PC-3 (cell line): ENCODE measurements at regions not wholly inside any gene's neighbourhood (a gene's known extent, or its start where the extent isn't known, plus 50 kb on each side); places are given as distances from the start of the nearest gene placed in this dataset.

Source experiments
- ATAC-seq: fragments of 200-7000 bp; cut with Tn5 transposase; 2 replicates; pipeline ENCODE4 v1.9.1; 2020; ENCODE audit warnings: mild to moderate bottlenecking, moderate library complexity
- BruUV-seq: library from RNA; stranded (reverse); fragments of 400-500 nt; replicated peaks from 2 replicates; lab custom pipeline; 2021; lab: Mats Ljungman, UMichigan
- CTCF ChIA-PET: fragments of 300-600 bp; sonication (Branson Sonifier 250); formaldehyde crosslinking; loops from one replicate; lab custom pipeline; 2022; ENCODE audit warnings: antibody characterized with exemption; lab: Charles Lee
- POLR2A ChIA-PET: fragments of 300-600 bp; sonication (Branson Sonifier 250); formaldehyde crosslinking; loops from one replicate; lab custom pipeline; 2022; ENCODE audit warnings: antibody characterized with exemption; ENCODE audit not compliant: unreplicated experiment; lab: Charles Lee
- DNase-seq: peaks from one replicate; pipeline ENCODE4 v3.0.0-alpha.2; 2015
- H2AFZ ChIP-seq: fragments of 300-600 bp; sonication (generic); 2 replicates; pipeline ENCODE4 v1.6.0; 2016; ENCODE audit warnings: antibody characterized with exemption, low read length
- H3F3A ChIP-seq: fragments of 300-600 bp; sonication (generic); one replicate; pipeline ENCODE4 v1.6.0; 2017; ENCODE audit warnings: antibody characterized with exemption, low read length, control low read depth, mild to moderate bottlenecking; ENCODE audit not compliant: unreplicated experiment
- H3K27ac ChIP-seq: fragments of 300-600 bp; sonication (generic); 2 replicates; pipeline ENCODE4 v1.5.1; 2016; ENCODE audit warnings: mild to moderate bottlenecking, low read length
- H3K27me3 ChIP-seq: fragments of 300-600 bp; sonication (generic); 2 replicates; pipeline ENCODE4 v1.6.1; 2016; ENCODE audit warnings: low read length, mixed read lengths
- H3K36me3 ChIP-seq: fragments of 300-600 bp; sonication (generic); 2 replicates; pipeline ENCODE4 v1.6.1; 2016; ENCODE audit warnings: low read depth, mixed run types, low read length, mixed read lengths
- H3K4me1 ChIP-seq: fragments of 300-600 bp; sonication (generic); 2 replicates; pipeline ENCODE4 v1.5.1; 2016; ENCODE audit warnings: low read length; ENCODE audit not compliant: insufficient read depth
- H3K4me2 ChIP-seq: fragments of 300-600 bp; sonication (generic); 2 replicates; pipeline ENCODE4 v1.6.0; 2016; ENCODE audit warnings: low read length
- H3K4me3 ChIP-seq: fragments of 300-600 bp; sonication (generic); 2 replicates; pipeline ENCODE4 v1.5.1; 2016; ENCODE audit warnings: mild to moderate bottlenecking, low read length, mixed read lengths
- H3K79me2 ChIP-seq: fragments of 300-600 bp; sonication (generic); 2 replicates; pipeline ENCODE4 v1.6.1; 2017; ENCODE audit warnings: low read length, mixed read lengths
- H3K9ac ChIP-seq: fragments of 300-600 bp; sonication (generic); 2 replicates; pipeline ENCODE4 v1.6.0; 2016; ENCODE audit warnings: mild to moderate bottlenecking, low read length
- H3K9me2 ChIP-seq: fragments of 300-600 bp; sonication (generic); replicated peaks from 2 replicates; pipeline ENCODE4 v1.6.1; 2016; ENCODE audit warnings: mixed run types, low read length, mixed read lengths
- H3K9me3 ChIP-seq: fragments of 300-600 bp; sonication (generic); 2 replicates; pipeline ENCODE4 v1.6.1; 2016; ENCODE audit warnings: low read length, mixed read lengths
- H4K20me1 ChIP-seq: fragments of 300-600 bp; sonication (generic); 2 replicates; pipeline ENCODE4 v1.6.1; 2016; ENCODE audit warnings: low read length, mixed read lengths
- CTCF ChIP-seq: fragments of 300-600 bp; sonication (generic); conservative IDR thresholded peaks from 2 replicates; pipeline ENCODE4 v1.5.1; 2017; ENCODE audit warnings: antibody characterized with exemption, low read depth, mild to moderate bottlenecking, low read length
- EZH2 ChIP-seq: fragments of 300-600 bp; sonication (generic); IDR thresholded peaks from one replicate; pipeline ENCODE4 v1.6.1; 2017; ENCODE audit warnings: antibody characterized with exemption, mild to moderate bottlenecking, low read length; ENCODE audit not compliant: unreplicated experiment
- EZH2phosphoT487 ChIP-seq: fragments of 300-600 bp; sonication (generic); IDR thresholded peaks from 2 replicates; pipeline ENCODE4 v1.6.1; 2018; ENCODE audit warnings: mild to moderate bottlenecking, antibody characterized with exemption, low read length, borderline replicate concordance
- intact Hi-C: fragments of 100-400 bp; cut with micrococcal nuclease; formaldehyde crosslinking; loops from 2 replicates; pipeline ENCODE4 v1.9.0; 2023

GRCh38 chr11:116255321-116255953, 517.4 kb downstream of the BUD13 start:
- Histone ChIP-seq H4K20me1 (no peaks in the 10 kb centered on the region), H3K4me2 (no peak overlapping the region), H3K9ac (no peak overlapping the region), H3K79me2 (no peaks in the 10 kb centered on the region), H3K36me3 (no peaks in the 10 kb centered on the region), H3F3A (no peaks in the 10 kb centered on the region), H3K27me3 (no peaks in the 10 kb centered on the region), H2AFZ (no peak overlapping the region), H3K4me1 (no peaks in the 10 kb centered on the region), H3K27ac (no peak overlapping the region), H3K9me3 (no peaks in the 10 kb centered on the region), H3K9me2 (no peaks in the 10 kb centered on the region), H3K4me3 (no peak overlapping the region)
- DNase-seq (no peak), ATAC-seq (no peak)
- intact Hi-C loops: no loop called here
- POLR2A ChIA-PET: no interaction called here
- CTCF ChIA-PET: no interaction called here
- no peak for TF ChIP-seq CTCF
- BruUV-seq: no TSS peak

GRCh38 chr11:116250155-116250554, 522.6 kb downstream of the BUD13 start:
- ChIA-PET CTCF (no interaction called here), POLR2A (no interaction called here)
- H3F3A ChIP-seq: no peaks in the 10 kb centered on the region
- ATAC-seq: no peak
- BruUV-seq: no TSS peak
- no peaks in the 10 kb centered on the region for H3K9me3 ChIP-seq
- H3K9ac ChIP-seq: no peak overlapping the region
- no peaks in the 10 kb centered on the region for H3K9me2 ChIP-seq
- H3K79me2 ChIP-seq: no peaks in the 10 kb centered on the region
- no peaks in the 10 kb centered on the region for H3K4me1 ChIP-seq
- TF ChIP-seq EZH2phosphoT487: no peak
- TF ChIP-seq CTCF: no peak
- TF ChIP-seq EZH2: no peak
- DNase-seq: no peak
- no peak overlapping the region for H2AFZ ChIP-seq
- no peak overlapping the region for H3K27ac ChIP-seq
- intact Hi-C loops: no loop called here
- no peaks in the 10 kb centered on the region for H3K36me3 ChIP-seq
- no peaks in the 10 kb centered on the region for H3K27me3 ChIP-seq
- no peak overlapping the region for H3K4me2 ChIP-seq
- no peak overlapping the region for H3K4me3 ChIP-seq
- H4K20me1 ChIP-seq: no peaks in the 10 kb centered on the region

- no TSS peak for BruUV-seq
- CTCF ChIA-PET: no interaction called here
- no peak for ATAC-seq
Measured at GRCh38 chr11:116249561-116249960, 523.2 kb downstream of the BUD13 start.

More at GRCh38 chr11:116249561-116249960, 523.2 kb downstream of the BUD13 start:
- Histone ChIP-seq H2AFZ (no peak overlapping the region), H3K4me2 (no peak overlapping the region), H3K79me2 (no peaks in the 10 kb centered on the region), H3K9me3 (no peaks in the 10 kb centered on the region), H3K27ac (no peak overlapping the region), H3K36me3 (no peaks in the 10 kb centered on the region), H3K4me3 (no peak overlapping the region), H3K9ac (no peak overlapping the region), H4K20me1 (no peaks in the 10 kb centered on the region), H3K4me1 (no peaks in the 10 kb centered on the region), H3K27me3 (no peaks in the 10 kb centered on the region), H3F3A (no peaks in the 10 kb centered on the region), H3K9me2 (no peaks in the 10 kb centered on the region)
- POLR2A ChIA-PET: no interaction called here
- TF ChIP-seq EZH2 (no peak), CTCF (no peak), EZH2phosphoT487 (no peak)
- intact Hi-C loops: no loop called here
- peak; percentile 7 for DNase-seq
